ENCODE measurements at regions not wholly inside any gene's neighbourhood (a gene's known extent, or its start where the extent isn't known, plus 50 kb on each side); places are given as distances from the start of the nearest gene placed in this dataset.

DNA sequence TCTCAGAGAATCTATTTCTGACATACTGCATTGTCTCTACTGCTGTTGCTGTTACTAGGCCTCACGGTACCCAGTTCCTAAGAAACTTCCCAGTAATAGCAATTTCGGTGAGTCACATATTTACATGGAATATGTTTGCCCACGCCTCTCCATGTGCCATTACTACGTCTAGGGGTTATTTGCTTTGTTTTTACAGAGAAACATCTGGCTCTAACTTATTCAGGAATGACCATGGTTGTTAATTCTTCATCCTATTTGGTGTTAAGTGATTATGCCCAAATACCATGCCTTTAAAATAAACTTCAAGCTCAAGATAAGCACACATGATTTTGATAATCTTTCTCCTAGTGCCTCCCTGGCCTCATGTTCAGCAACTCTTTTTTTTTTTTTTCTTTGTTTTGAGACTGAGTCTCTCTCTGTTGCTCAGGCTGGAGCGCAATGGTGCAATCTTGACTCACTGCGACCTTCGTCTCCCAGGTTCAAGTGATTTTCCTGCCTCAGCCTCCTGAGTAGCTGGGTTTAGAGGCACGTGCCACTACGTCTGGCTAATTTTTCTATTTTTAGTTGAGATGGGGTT is 101.0 kb upstream of the HS3ST1 start:
- DNase-seq (ENCODE audit: low read depth), result no peak

DNA sequence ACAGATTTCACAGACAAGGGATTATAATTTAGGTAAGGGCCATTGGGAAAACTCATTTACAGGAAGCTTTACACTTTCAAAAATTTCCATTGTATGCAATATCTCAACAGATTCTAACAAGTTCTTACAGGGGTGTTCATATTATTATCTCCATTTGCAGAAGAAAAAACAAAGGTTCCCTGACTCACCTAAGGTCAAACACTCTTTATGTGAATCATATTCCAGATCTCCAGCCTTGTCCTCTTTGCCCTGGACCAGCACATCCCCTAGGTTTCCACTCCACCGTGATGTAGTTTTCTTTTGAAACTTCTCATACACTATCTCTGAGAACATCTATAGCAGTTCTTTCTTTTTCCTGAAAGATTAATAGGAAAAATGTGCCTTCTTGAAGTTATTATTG is 96.4 kb upstream of the HS3ST1 start:
- no peak for DNase-seq (ENCODE audit: low read depth)

DNA sequence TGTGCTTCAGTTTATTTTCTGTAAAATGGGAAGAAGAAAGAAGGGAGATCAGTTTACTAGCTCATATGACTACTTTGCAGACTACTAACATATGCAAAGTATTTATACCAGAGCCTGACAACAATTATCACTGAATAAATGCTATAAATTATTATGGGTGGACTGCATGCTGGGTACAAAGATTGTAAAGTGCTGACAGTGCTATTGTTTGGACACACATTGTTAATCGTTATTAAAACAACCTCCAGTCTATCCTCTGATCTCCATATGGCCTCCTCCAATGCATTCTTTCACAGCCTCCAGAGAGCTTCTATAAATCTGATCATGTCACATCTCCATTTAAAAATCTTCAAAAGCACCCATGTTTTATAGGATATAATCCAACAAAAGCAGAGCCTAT is 90.1 kb upstream of the HS3ST1 start:
- DNase-seq (ENCODE audit: low read depth), result no peak

DNA sequence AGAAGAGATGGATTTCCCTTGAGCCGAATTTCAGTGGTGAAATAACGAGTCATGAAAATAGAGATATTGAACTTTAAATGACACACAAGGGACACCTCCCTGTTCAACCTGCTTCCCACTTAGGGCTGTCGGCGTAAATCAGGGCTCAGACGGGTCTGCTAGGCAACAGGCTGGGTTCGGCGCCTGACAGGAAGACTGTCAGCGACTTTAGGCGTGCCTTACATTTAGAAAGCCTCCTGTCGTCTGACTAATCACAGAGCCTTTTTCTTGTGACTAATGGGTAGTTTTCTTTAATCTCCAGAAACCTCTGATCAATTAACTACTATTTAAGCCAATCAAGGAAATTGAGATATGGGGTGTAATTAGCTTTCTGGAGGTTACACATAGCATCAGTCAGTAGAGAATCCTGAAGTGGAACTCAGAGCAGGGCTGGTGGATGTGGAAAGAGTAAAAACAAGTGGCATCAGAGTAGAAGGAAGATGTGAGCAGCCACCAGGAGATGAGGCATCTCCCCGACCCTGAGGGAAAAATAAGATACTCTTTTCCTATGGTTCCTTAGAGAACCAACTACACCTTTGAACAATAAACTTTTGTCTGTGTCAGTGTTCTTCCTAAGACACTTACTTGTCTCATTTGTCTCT is 86.2 kb upstream of the HS3ST1 start:
- DNase-seq (ENCODE audit: low read depth), result no peak

DNA sequence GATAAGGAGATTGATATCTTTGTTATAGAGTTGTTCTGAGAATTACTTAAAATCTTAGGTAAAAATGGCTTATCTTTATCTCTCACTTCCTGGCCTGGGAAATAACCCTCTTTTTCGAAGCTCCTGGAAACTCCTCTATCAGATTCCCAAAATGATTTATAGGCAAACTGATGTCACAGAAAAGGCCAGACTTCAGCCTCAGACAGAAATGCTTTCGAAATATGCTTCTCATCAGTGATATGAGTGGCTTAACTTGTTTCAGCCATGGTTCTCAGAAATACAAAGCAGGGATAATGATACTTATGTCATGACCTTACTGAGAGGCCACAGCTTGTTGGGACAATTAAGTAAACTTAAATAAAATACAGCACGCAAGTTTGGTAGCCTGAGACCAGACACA is 85.3 kb upstream of the HS3ST1 start:
- DNase-seq (ENCODE audit: low read depth), result no peak

DNA sequence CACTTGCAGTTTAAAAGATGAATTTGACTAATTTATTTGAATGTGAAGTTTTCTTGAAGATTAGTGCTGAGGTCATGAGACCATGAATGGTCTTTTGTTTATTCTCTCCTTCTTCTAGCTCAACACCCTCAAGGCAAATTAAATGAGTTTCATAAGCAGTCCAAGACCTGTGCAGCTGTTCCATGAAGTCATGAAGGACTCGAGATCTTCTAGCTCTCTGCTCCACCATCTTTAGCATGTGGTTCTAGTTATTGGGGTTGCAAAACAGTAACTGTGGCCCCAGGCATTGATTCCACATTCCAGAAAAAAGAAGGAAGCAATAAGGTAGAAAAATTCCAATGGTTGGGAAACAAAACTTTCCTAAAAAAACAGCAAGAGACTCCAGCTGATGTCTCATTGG is 84.2 kb upstream of the HS3ST1 start:
- DNase-seq (ENCODE audit: low read depth), result no peak

DNA sequence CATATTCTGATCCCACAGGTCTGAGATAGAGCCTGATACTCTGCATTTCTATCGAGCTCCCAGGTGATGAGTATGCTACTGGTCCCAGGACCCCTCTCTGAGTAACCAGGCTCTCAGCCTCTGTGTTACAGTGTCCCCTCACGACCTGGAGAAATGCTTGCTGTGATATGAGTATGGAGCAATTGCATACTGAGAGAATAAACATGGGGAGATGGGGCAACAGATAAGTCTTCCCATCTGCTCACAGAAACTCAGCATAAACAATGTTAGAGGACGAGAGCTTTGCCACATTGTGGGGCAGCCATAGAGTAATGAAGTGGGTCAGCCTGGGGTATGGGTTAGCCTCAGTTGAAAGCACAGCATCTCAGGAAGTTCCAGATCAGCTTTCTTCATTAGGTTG is 82.6 kb upstream of the HS3ST1 start:
- DNase-seq (ENCODE audit: low read depth), result no peak

DNA sequence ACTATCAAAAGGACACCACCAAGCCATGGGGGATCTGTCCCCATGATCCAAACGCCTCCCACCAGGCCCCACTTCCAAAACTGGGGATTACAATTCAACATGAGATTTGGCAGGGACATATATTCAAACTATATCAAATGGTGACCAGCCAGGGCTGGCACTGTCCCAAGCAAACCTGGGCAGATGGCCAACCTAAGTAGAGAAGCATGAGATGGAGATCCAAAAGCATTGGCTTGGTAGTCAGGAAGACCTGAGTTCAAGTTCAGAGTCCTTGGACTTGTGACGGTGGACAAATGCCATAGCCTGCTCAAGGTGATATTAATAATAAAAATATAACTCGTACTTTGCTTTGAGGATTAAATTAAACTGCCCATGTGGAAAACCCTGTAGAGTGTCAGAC is 79.2 kb upstream of the HS3ST1 start:
- no peak for DNase-seq (ENCODE audit: low read depth)

DNA sequence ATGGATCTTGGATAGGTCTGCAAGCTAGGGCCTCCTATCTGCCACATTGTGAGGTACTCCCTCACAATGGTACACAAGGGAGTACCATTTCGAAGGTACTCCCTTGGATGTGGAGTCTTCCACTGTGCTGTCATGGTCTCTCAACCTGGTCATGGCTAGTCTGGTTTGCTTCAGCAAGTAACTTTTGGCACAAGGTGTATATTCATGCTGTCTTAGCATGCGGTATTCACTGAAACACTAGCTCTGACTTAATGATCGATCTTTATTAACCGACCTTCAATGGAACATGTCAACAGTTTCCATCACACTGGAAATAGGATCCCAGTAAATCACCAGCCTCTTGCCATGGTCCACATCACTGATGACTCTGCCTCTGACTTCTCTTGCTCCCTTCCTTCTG is 77.5 kb upstream of the HS3ST1 start:
- DNase-seq (ENCODE audit: low read depth), result no peak

DNA sequence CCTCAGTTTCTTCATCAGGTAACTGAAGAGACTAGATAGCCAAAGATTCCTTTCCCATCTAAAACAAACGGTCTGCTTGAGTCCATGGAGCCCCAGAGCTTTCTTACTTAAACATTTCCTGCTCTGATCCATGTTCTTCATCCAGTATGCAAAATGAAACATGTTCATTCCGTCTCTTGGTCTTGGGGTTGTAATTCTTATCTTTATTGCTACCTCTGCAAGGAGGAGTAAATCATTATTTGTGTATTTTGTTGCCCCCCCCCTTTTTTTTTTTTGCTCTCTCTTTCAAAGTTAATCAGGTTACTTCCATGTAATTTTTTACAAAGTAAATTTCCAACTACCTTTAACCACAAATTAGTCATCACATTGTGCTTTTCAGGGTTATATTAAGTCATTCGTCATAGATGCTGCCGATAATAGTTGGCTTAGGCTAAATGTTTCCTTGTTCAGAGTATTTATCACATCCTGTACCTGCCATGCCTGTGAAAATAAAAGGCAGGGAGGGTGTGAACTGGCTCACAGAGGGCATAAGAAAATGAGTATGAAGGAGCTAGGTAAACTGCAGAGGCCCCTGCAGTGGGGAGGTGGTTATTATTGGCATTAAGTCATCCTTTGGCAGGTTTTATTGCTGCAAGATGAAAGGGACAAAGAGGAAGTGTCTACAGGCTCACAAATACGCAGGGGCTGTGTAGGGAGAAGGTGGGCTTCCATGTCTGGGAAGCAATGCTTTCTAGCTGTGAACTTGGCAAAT is 76.7 kb upstream of the HS3ST1 start:
- no peak for DNase-seq (ENCODE audit: low read depth)

DNA sequence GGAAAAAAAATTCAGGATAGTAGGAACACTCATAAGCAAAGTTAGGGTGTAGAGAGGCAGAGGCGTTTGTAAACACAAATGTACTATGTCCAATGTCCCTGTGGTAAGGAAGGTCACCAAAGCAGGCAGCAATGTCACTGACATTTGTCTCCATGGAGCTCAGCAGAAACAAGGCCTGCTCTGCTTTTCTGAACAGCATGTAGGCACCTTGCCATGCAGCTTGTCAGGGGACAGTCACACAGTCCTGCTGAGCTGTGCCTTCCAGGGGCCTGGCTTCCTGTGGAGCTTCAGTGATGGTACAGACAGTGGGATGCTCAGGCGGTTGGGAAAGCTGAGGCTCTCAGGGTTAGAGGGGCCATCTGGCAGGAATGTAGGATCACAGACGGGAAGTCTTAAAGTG is 74.5 kb upstream of the HS3ST1 start:
- no peak for DNase-seq (ENCODE audit: low read depth)

DNA sequence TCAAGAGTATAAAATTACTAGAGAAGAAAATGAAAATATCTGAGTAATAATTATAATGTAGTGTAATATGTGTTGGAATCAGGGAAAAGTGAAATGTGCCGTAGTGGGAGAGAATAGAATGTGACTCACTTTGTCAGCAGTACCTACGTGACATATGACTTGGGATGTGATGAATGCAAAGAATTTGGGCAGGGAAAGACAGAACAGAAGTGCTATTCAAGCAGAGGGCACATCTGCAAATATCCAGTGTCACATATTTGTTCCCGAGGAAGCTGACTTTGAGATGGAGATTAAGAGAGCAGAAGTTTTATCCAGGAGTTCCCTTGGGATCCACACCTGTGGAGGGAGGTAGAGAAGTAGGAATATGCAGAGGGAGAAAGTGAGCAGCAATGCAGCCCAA is 69.3 kb upstream of the HS3ST1 start:
- DNase-seq (ENCODE audit: low read depth), result no peak

DNA sequence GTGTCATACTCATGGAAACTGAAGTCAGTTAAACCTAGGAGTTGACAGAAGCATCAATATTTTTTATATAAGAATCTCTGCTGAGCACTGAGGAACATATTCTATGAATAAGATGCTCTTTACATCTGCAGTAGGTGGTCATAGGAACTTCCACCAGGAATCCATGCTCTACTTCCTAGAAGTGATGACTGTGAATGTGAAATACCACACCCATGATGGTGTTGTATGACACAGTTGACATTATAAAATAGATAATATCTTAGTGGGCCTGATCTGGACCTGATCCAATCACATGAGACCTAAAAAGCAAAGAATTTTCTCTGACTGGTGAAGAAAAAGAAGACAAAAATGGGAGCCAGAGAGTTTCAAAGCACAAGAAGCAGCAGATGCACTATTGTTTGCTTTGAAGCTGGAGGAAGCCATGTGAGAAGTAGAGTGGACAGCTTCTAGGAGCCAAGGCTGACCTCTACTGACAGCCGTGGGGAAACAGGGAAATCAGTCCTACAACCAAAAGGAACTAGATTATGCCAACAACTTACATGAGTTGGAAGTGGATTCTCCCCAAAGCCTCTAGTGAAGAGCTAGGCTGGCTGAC is 68.6 kb upstream of the HS3ST1 start:
- DNase-seq (ENCODE audit: low read depth), result no peak

DNA sequence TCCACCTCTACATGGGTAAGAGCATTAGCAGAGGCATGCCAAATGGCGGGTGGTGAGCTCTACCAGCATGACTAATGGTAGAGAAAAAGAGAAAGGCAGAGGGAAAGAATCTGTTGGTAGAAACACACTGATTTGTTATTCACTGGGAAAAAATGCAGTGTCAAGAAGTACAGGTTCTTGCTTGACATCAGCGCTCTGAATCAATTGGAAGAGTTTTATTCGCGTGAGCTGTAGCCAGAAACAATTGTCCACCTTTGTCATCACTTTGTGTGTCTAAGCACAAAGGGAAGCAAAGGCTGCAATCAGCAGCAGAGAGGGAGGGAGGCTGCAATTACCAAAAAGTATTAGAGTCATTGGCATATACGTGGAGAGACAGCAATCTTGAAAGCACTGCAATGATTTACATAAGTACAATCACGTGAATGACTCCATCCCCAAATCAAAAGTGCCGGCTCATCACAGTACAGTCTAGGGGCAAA is 67.7 kb upstream of the HS3ST1 start:
- DNase-seq (ENCODE audit: low read depth), result no peak

DNA sequence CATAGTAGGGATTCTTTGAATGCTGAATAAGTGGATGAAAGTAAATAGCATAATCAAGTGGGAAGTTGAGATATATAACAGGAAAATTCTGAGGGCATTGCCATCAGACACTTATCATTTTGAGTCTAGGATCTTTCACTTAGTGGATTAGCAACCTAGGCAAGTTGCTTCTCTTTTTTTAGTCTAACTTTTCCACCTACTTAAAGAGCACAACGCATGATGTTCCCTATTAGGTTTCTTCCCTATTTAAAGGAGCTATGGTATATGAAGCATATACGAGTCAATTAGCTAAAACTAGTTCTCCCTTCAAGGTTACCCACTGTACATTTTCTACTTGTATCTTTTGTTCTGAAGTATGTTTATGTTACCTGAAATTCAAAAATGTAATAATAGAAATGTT is 67.1 kb upstream of the HS3ST1 start:
- no peak for DNase-seq (ENCODE audit: low read depth)

DNA sequence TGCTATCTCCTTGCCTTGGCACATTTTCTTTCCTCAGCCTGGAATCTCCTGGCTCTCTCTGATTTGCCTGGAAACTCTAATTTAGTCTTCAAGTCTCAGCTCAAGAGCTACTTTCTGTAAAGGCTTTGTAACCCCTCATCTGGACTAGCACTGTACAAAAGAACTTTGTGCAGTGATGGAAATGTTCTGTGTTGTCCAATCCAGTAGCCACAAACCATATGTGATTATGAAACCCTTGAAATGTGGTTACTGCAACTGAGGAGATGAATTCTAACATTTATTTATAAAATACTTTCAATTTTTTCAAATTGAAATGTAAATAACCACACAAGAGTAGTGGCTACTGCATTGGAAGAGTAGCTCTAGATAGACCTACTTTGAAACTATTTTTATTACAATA is 66.6 kb upstream of the HS3ST1 start:
- DNase-seq (ENCODE audit: low read depth), result no peak

DNA sequence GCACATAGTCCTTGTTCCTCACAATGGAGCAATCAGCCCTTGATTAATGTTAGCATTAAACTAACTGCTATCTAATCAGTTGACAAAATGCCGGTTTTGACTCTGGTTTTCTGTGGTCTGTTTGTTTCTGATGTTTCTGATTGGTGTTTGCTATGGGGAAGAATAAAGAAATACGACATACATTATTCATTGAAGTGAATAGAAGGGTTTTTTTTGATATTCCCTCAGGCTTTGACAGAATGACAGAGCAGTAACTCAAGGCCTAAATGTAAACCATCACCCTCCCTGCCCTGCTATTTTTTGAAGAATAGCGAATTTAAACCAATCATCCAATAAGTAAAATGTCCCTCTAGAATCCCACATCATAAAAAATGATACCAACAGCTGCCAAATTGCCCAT is 65.5 kb upstream of the HS3ST1 start:
- DNase-seq (ENCODE audit: low read depth), result no peak

DNA sequence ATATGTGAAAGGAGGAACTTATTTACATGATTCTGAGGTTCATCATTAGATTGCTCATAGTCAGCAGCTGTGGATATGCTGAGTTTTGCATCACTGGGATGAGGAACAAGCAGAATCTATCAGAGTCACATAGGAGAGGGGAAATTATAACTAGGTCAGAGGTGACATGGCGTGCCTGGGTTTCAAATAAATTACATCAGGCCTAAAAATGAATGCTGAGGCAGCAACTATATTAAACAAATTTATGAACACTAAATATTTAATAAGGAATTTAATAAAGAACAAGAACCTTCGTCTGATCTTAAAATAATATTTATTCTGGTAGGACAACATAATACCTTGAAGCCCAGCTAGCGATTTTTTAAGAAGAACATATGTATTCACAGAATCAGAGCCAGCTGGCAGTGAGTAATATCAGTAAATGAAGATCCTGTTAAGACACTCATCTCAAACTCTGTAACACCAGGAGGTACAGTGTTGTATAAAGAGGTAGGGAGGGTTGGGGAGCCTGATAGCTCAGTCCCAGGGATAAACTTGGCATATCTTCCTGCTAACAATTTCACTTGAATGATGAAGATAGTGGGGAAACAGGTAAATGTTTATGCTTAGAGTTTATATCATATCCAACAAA is 60.9 kb upstream of the HS3ST1 start:
- DNase-seq (ENCODE audit: low read depth), result no peak

DNA sequence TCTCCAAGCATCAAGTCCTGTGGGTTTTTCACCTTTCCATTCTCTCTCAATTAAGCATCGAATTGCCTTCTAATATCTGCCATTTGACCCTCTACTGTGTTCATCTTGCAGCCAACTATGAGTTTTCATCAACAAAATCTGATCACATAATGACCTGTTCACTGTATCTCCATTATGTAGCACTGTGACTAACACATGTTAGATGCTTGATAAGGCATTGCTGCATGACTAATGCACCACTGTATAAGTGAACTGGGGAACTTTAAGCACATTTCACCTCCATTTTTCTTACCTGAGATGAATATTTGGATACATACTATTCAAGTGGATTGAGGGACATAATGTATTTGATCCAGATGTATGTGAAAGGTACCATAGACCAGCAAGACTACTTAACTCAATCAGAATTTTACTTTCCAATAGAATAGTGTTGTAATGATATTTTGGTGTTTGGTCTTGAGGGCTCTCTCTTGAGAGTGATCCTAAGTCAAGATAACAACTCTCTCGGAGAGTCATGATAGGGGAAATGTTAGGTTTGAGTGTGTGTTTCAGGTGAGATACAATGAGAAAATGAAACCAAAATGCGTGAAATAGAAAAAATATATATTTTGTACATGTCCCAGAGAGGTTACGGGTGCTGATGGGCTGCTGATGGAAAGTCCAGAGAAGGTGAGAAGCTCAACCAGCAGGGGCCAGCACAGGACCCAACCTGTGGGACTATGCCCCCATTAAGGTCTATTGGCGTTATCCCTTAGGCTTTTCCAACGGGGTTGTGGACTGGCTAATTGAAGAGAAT is 60.2 kb upstream of the HS3ST1 start:
- DNase-seq (ENCODE audit: low read depth), result no peak

DNA sequence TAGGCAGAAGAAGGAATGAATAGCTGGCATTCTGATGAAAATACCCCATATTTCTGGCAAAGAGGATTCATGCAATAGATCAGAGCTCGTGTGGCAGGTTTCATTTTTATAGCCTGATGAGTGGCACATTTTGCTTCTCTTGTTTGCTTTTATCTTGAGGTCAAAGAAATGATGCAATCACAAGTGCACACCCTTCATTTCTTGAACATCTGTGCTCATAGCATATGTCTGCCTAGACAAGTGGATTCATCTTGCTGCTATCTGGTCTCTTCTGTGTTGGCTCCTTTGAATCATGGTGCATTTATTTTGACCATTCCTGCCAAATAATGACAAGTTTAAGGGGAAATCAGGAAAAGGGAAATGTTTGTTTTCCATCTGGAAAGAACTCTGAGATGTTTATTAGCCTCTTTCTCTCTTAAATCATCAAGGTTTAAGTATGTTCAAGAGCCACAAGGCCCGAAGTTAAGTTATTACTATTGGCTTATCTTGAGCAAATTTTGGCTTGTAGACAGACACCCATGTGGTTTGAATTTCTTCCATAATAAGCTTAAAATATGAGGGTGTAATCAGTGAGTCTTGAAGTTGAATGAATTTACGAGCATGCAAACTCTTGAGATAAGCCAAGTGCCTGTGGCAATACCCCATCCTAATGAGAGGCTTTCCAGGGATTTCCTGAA is 59.3 kb upstream of the HS3ST1 start:
- no peak for DNase-seq (ENCODE audit: low read depth)

DNA sequence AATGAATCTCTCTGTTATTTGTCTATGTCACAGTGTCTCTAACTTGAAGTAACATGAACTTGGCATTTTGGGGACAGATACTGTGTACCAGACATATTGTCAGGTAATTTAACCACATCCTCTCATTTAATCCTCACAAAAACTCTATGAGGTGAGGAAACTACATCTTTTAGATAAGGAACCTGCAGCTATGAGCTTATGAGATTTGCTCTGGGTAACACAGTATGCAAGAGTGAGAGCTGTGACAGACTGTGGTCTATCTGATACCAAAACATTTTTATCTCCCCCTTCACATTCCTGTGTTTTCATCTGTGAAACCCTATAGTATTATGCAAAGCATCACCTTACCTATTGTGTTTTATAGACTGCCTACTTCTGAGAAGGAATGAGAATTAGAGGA is 58.4 kb upstream of the HS3ST1 start:
- DNase-seq (ENCODE audit: low read depth), result no peak

Measured in activated T-cell treated with anti-CD3 and anti-CD28 coated beads for 1 hour (primary cell).